ENCODE measurements at regions not wholly inside any gene's neighbourhood (a gene's known extent, or its start where the extent isn't known, plus 50 kb on each side); places are given as distances from the start of the nearest gene placed in this dataset.

- intact Hi-C loops (cut with micrococcal nuclease): no loop called here
- no peak for TF ChIP-seq CTCF (IDR thresholded peaks at IDR 0.05)
- H3K27me3 ChIP-seq (ENCODE audit: control insufficient read depth, insufficient read depth, low read length): no peaks in the 10 kb centered on the region
Observed at GRCh38 chr5:15440434-15440833, 59.5 kb upstream of the FBXL7 start.

DNA sequence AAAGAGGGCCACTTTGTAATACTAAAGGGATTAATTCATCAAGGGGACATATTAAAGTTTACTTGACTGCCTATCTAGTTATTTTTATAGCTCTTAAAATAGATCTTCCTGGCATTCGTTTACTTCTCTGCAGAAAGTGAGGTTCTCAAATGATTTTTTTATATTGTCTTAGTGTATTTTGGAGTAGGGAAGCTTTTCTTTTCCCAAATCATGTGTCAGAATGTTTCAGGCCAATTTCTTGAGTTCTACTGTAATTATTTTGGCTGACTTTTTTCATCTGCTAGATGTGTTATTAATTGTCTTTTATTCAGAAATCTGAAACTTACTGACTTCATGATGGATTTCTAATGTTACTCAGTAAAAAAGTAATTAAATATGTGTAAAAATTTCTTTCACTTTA is 60.2 kb upstream of the FBXL7 start:
- H3K27me3 ChIP-seq (ENCODE audit: control insufficient read depth, insufficient read depth, low read length): no peaks in the 10 kb centered on the region
- H3K4me1 ChIP-seq (ENCODE audit: control insufficient read depth, insufficient read depth, low read length): no peaks in the 10 kb centered on the region
- H3K9me3 ChIP-seq (ENCODE audit: control insufficient read depth, insufficient read depth, low read length): peaks cover 4% of the 10 kb centered on the region
- Mint-ChIP-seq H3K27me3 (ENCODE audit: low read depth in 2 of 2) (no peaks in the 10 kb centered on the region), H3K4me3 (no peak overlapping the region), H3K36me3 (no peaks in the 10 kb centered on the region), H3K9me3 (peaks cover 17 to 25% of the 10 kb centered on the region in 2 donors), H3K4me1 (no peaks in the 10 kb centered on the region), H3K27ac (no peak overlapping the region)
- WGBS (ENCODE audit: insufficient coverage): no CpG with 5 or more reads among the region's 1 CpG
- no peaks in the 10 kb centered on the region for H3K36me3 ChIP-seq (ENCODE audit: control insufficient read depth, insufficient read depth, low read length)
- no peak overlapping the region for H3K27ac ChIP-seq (ENCODE audit: low read length)
- intact Hi-C loops (cut with micrococcal nuclease): no loop called here
- DNase-seq (no peak), ATAC-seq (no peak)
- TF ChIP-seq CTCF (IDR thresholded peaks at IDR 0.05): no peak
- H3K4me3 ChIP-seq (ENCODE audit: low read length): no peak overlapping the region

More at GRCh38 chr5:15440434-15440833, 59.5 kb upstream of the FBXL7 start:
- no peaks in the 10 kb centered on the region for H3K36me3 ChIP-seq (ENCODE audit: control insufficient read depth, insufficient read depth, low read length)
- no peak overlapping the region for H3K27ac Mint-ChIP-seq
- no peak for ATAC-seq
- no peaks in the 10 kb centered on the region for H3K4me1 Mint-ChIP-seq
- H3K27ac ChIP-seq (ENCODE audit: low read length): no peak overlapping the region
- no peak for DNase-seq
- H3K27me3 Mint-ChIP-seq (ENCODE audit: low read depth in 2 of 2): no peaks in the 10 kb centered on the region
- WGBS (ENCODE audit: insufficient coverage): 68% methylated on average over 5 of the region's 5 CpGs
- no peaks in the 10 kb centered on the region for H3K36me3 Mint-ChIP-seq
- no peak overlapping the region for H3K4me3 ChIP-seq (ENCODE audit: low read length)
- H3K4me3 Mint-ChIP-seq: no peak overlapping the region
- peaks cover 17 to 28% of the 10 kb centered on the region in 2 donors for H3K9me3 Mint-ChIP-seq
- no peaks in the 10 kb centered on the region for H3K4me1 ChIP-seq (ENCODE audit: control insufficient read depth, insufficient read depth, low read length)
- H3K9me3 ChIP-seq (ENCODE audit: control insufficient read depth, insufficient read depth, low read length): peaks cover 4% of the 10 kb centered on the region

- ATAC-seq: no peak
Observed at GRCh38 chr5:15433709-15434108, 66.3 kb upstream of the FBXL7 start.

More at GRCh38 chr5:15433709-15434108, 66.3 kb upstream of the FBXL7 start:
- Mint-ChIP-seq H3K27ac (no peak overlapping the region), H3K4me1 (no peaks in the 10 kb centered on the region), H3K27me3 (ENCODE audit: low read depth in 2 of 2) (no peaks in the 10 kb centered on the region), H3K4me3 (no peak overlapping the region), H3K36me3 (peaks cover 18% of the 10 kb centered on the region), H3K9me3 (peaks cover 20 to 23% of the 10 kb centered on the region in 2 donors)
- Histone ChIP-seq H3K36me3 (ENCODE audit: control insufficient read depth, insufficient read depth, low read length) (no peaks in the 10 kb centered on the region), H3K4me1 (ENCODE audit: control insufficient read depth, insufficient read depth, low read length) (no peaks in the 10 kb centered on the region), H3K9me3 (ENCODE audit: control insufficient read depth, insufficient read depth, low read length) (no peaks in the 10 kb centered on the region), H3K4me3 (ENCODE audit: low read length) (no peak overlapping the region), H3K27ac (ENCODE audit: low read length) (no peak overlapping the region), H3K27me3 (ENCODE audit: control insufficient read depth, insufficient read depth, low read length) (no peaks in the 10 kb centered on the region)
- intact Hi-C loops (cut with micrococcal nuclease): no loop called here
- DNase-seq: no peak
- 91% methylated on average over 3 of the region's 3 CpGs for WGBS (ENCODE audit: insufficient coverage)
- TF ChIP-seq CTCF (IDR thresholded peaks at IDR 0.05): no peak

Data from natural killer cell (primary cell).